Hematopoietic multipotent progenitor cell treated with erythropoietin and hydrocortisone succinate and interleukin-3 and kit ligand, for 6 days (in vitro differentiated cells): ENCODE measurements at regions not wholly inside any gene's neighbourhood (a gene's known extent, or its start where the extent isn't known, plus 50 kb on each side); places are given as distances from the start of the nearest gene placed in this dataset.
A peak's percentile ranks its signal among the peaks of the same experiment; 100 is the strongest.
"Not testable (repeated sequence)": the region's sequence is repeated elsewhere in the genome, so short reads cannot be mapped to it uniquely, and the experiment has no call there.

Source experiments
- DNase-seq: peaks from one replicate; pipeline ENCODE4 v3.0.0-alpha.2; 2015

- DNase-seq, result not testable (repeated sequence)
Measured at GRCh38 chr4:56134834-56135233, 186.1 kb downstream of the CEP135 start.

GRCh38 chr4:56134266-56134665 lies 185.5 kb downstream of the CEP135 start:
- DNase-seq, result peak; percentile 75

GRCh38 chr4:56132835-56133234 lies 184.1 kb downstream of the CEP135 start:
- DNase-seq, result no peak

GRCh38 chr4:56132188-56132587 lies 183.4 kb downstream of the CEP135 start:
- not testable (repeated sequence) for DNase-seq

GRCh38 chr4:56130606-56131155 lies 181.9 kb downstream of the CEP135 start:
- no peak for DNase-seq

- no peak for DNase-seq
Measured at GRCh38 chr4:56129431-56129861, 180.7 kb downstream of the CEP135 start.

GRCh38 chr4:56128213-56128612 lies 179.5 kb downstream of the CEP135 start:
- peak; percentile 10 for DNase-seq

GRCh38 chr4:56127716-56128115 lies 179.0 kb downstream of the CEP135 start:
- no peak for DNase-seq

- no peak for DNase-seq
Measured at GRCh38 chr4:56123547-56123946, 174.8 kb downstream of the CEP135 start.

GRCh38 chr4:56123051-56123450 lies 174.3 kb downstream of the CEP135 start:
- DNase-seq, result no peak

GRCh38 chr4:56118845-56119244 lies 170.1 kb downstream of the CEP135 start:
- no peak for DNase-seq

- peak; percentile 89 for DNase-seq
Measured at GRCh38 chr4:56118055-56118454, 169.3 kb downstream of the CEP135 start.

- peak; percentile 43 for DNase-seq
Measured at GRCh38 chr4:56115898-56116297, 167.2 kb downstream of the CEP135 start.

GRCh38 chr4:56112377-56112776 lies 163.6 kb downstream of the CEP135 start:
- no peak for DNase-seq

- no peak for DNase-seq
Measured at GRCh38 chr4:56106180-56107147, 157.7 kb downstream of the CEP135 start.

- no peak for DNase-seq
Measured at GRCh38 chr4:56104188-56104587, 155.4 kb downstream of the CEP135 start.

GRCh38 chr4:56102601-56103000 lies 153.9 kb downstream of the CEP135 start:
- DNase-seq, result no peak

GRCh38 chr4:56099378-56099786 lies 150.6 kb downstream of the CEP135 start:
- DNase-seq, result no peak

GRCh38 chr4:56093576-56093975 lies 144.8 kb downstream of the CEP135 start:
- peak; percentile 51 for DNase-seq

GRCh38 chr4:56092540-56092939 lies 143.8 kb downstream of the CEP135 start:
- no peak for DNase-seq

GRCh38 chr4:56086561-56086960 lies 137.8 kb downstream of the CEP135 start:
- DNase-seq, result no peak

- no peak for DNase-seq
Measured at GRCh38 chr4:56086073-56086541, 137.4 kb downstream of the CEP135 start.

- no peak for DNase-seq
Measured at GRCh38 chr4:56085275-56085674, 136.5 kb downstream of the CEP135 start.

- no peak for DNase-seq
Measured at GRCh38 chr4:56084851-56085250, 136.1 kb downstream of the CEP135 start.
